Endodermal cell (in vitro differentiated cells): ENCODE measurements at regions not wholly inside any gene's neighbourhood (a gene's known extent, or its start where the extent isn't known, plus 50 kb on each side); places are given as distances from the start of the nearest gene placed in this dataset.

Experiments
- DNase-seq: peaks from one replicate; pipeline ENCODE4 v3.0.0-alpha.2; 2017
- H3K27ac ChIP-seq: 2 replicates; pipeline ENCODE4 v1.5.1; 2013; ENCODE audit warnings: mild to moderate bottlenecking, low read depth, low read length, moderate library complexity
- H3K27me3 ChIP-seq: 2 replicates; pipeline ENCODE4 v1.6.1; 2013; ENCODE audit warnings: mild to moderate bottlenecking, low read length, moderate library complexity; ENCODE audit not compliant: insufficient read depth, control insufficient read depth, poor library complexity, severe bottlenecking
- H3K36me3 ChIP-seq: 2 replicates; pipeline ENCODE4 v1.7.0; 2013; ENCODE audit warnings: mild to moderate bottlenecking, low read length, moderate library complexity; ENCODE audit not compliant: control insufficient read depth, insufficient read depth
- H3K4me1 ChIP-seq: one replicate; pipeline ENCODE4 v1.7.0; 2013; ENCODE audit warnings: low read length; ENCODE audit not compliant: control insufficient read depth, insufficient read depth
- H3K4me3 ChIP-seq: 2 replicates; pipeline ENCODE4 v1.5.1; 2013; ENCODE audit warnings: mild to moderate bottlenecking, low read length, moderate library complexity
- H3K9ac ChIP-seq: 2 replicates; pipeline ENCODE4 v1.6.1; 2013; ENCODE audit warnings: mild to moderate bottlenecking, low read length, moderate library complexity; ENCODE audit not compliant: poor library complexity, severe bottlenecking; ENCODE audit errors: extremely low read depth
- H3K9me3 ChIP-seq: 2 replicates; pipeline ENCODE4 v1.6.1; 2013; ENCODE audit warnings: mild to moderate bottlenecking, low read length, moderate library complexity; ENCODE audit not compliant: control insufficient read depth
- H3K27ac Mint-ChIP-seq: 2 replicates; pipeline ENCODE4 v1.8.0; 2020; ENCODE audit warnings: mixed read lengths
- H3K27me3 Mint-ChIP-seq: 2 replicates; pipeline ENCODE4 v1.8.0; 2021; ENCODE audit warnings: mild to moderate bottlenecking, mixed read lengths; ENCODE audit not compliant: insufficient read depth
- H3K36me3 Mint-ChIP-seq: 2 replicates; pipeline ENCODE4 v1.8.0; 2020; ENCODE audit warnings: low read depth, mixed read lengths
- H3K4me1 Mint-ChIP-seq: 2 replicates; pipeline ENCODE4 v1.8.0; 2020; ENCODE audit warnings: mixed read lengths
- H3K4me3 Mint-ChIP-seq: 2 replicates; pipeline ENCODE4 v1.8.0; 2020; ENCODE audit warnings: mild to moderate bottlenecking, moderate library complexity, mixed read lengths
- H3K9me3 Mint-ChIP-seq: 2 replicates; pipeline ENCODE4 v1.8.0; 2020; ENCODE audit warnings: mild to moderate bottlenecking, mixed read lengths
- CTCF ChIP-seq: fragments of 200-600 bp; sonication (generic); conservative IDR thresholded peaks from 2 replicates; pipeline ENCODE4 v1.5.0; 2021; ENCODE audit warnings: antibody characterized with exemption, mild to moderate bottlenecking
- WGBS, 2 experiments: methylation state at CpG; one replicate each; pipeline versions ENCODE4 v1.1.5 to v1.1.7; 2013; ENCODE audit warnings: missing lambda C conversion rate in 2 of 2, mixed read lengths in 1 of 2; ENCODE audit not compliant: insufficient coverage in 1 of 2, insufficient read length in 1 of 2; 5-methylcytosine and 5-hydroxymethylcytosine counted together

GRCh38 chr3:81214631-81215030 is 546.8 kb downstream of the GBE1 start:
- Histone ChIP-seq H3K27me3 (no peaks in the 10 kb centered on the region), H3K4me3 (no peak overlapping the region), H3K9me3 (no peaks in the 10 kb centered on the region), H3K27ac (no peak overlapping the region), H3K36me3 (no peaks in the 10 kb centered on the region), H3K4me1 (no peaks in the 10 kb centered on the region), H3K9ac (no peak overlapping the region)
- Mint-ChIP-seq H3K4me1 (no peaks in the 10 kb centered on the region), H3K36me3 (no peaks in the 10 kb centered on the region), H3K4me3 (no peak overlapping the region), H3K9me3 (no peaks in the 10 kb centered on the region), H3K27ac (no peak overlapping the region), H3K27me3 (no peaks in the 10 kb centered on the region)
- DNase-seq, result no peak
- no peak for TF ChIP-seq CTCF
- WGBS, 2 experiments, result 87 to 100% methylated on average over 1 of the region's 1 CpG

GRCh38 chr3:81199587-81199986 is 561.9 kb downstream of the GBE1 start:
- H3K27me3 Mint-ChIP-seq, result no peaks in the 10 kb centered on the region
- Histone ChIP-seq H3K36me3 (no peaks in the 10 kb centered on the region), H3K27ac (no peak overlapping the region), H3K9ac (no peak overlapping the region), H3K9me3 (no peaks in the 10 kb centered on the region), H3K4me1 (no peaks in the 10 kb centered on the region), H3K4me3 (no peak overlapping the region), H3K27me3 (no peaks in the 10 kb centered on the region)
- peaks cover 6% of the 10 kb centered on the region for H3K4me1 Mint-ChIP-seq
- no peaks in the 10 kb centered on the region for H3K36me3 Mint-ChIP-seq
- peak overlapping the region; percentile 13 for H3K27ac Mint-ChIP-seq
- H3K4me3 Mint-ChIP-seq, result no peak overlapping the region
- no peak for TF ChIP-seq CTCF
- WGBS, 2 experiments, result 64 to 69% methylated on average over 2 to 4 of the region's 4 CpGs
- no peak for DNase-seq
- H3K9me3 Mint-ChIP-seq, result no peaks in the 10 kb centered on the region

GRCh38 chr3:81198756-81199155 is 562.7 kb downstream of the GBE1 start:
- WGBS, 2 experiments, result 87 to 93% methylated on average over 4 to 5 of the region's 5 CpGs
- Mint-ChIP-seq H3K9me3 (no peaks in the 10 kb centered on the region), H3K4me1 (peaks cover 6% of the 10 kb centered on the region)

More at GRCh38 chr3:81198756-81199155, 562.7 kb downstream of the GBE1 start:
- Histone ChIP-seq H3K4me1 (no peaks in the 10 kb centered on the region), H3K27me3 (no peaks in the 10 kb centered on the region), H3K27ac (no peak overlapping the region), H3K9me3 (no peaks in the 10 kb centered on the region), H3K36me3 (no peaks in the 10 kb centered on the region), H3K9ac (no peak overlapping the region), H3K4me3 (no peak overlapping the region)
- no peak for TF ChIP-seq CTCF
- Mint-ChIP-seq H3K36me3 (no peaks in the 10 kb centered on the region), H3K27me3 (no peaks in the 10 kb centered on the region), H3K27ac (no peak overlapping the region), H3K4me3 (no peak overlapping the region)
- no peak for DNase-seq
